ENCODE measurements at regions not wholly inside any gene's neighbourhood (a gene's known extent, or its start where the extent isn't known, plus 50 kb on each side); places are given as distances from the start of the nearest gene placed in this dataset.

DNA sequence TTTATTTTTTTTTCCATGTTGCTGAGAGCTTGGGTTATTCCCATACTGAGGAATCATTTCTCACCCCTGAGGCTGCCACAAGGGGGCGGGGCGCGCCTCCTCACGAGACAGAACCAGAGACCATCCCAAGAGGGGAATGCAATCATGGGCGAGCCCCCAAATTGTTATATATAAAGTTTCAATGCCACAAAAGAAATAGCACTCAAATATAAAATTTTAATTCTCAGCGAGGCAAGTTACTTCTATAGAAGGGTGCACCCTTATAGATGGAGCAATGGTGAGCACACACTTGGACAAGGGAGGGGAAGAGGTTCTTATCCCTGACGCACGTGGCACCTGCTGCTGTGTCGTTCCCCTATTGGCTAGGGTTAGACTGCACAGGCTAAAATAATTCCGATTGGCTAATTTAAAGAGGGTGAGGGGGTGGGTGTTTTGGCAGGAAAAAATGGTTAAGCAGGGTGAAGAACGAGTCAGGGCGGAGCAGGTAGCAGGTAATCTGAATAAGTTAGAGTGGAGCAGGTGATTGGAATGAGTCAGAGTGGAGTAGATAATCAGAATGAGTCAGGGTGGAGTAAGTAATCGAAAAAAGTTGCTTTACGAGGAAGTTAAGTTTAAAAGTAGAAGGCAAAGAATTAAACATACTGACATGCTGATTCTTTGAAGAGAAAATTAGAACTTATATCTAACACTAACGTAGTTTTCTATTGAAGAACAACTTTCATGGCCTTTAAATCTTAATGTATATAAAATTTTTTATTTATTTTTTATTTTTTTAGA is 177.5 kb downstream of the MTCL1 start:
- no peak for TF ChIP-seq CTCF (IDR thresholded peaks at IDR 0.05)
- no peak for TF ChIP-seq POLR2A (IDR thresholded peaks at IDR 0.05)

All from prostate gland (tissue), 2 donors.